NCI-H748 (cell line): ENCODE measurements at regions not wholly inside any gene's neighbourhood (a gene's known extent, or its start where the extent isn't known, plus 50 kb on each side); places are given as distances from the start of the nearest gene placed in this dataset.
"Not testable (repeated sequence)": the region's sequence is repeated elsewhere in the genome, so short reads cannot be mapped to it uniquely, and the experiment has no call there.

ENCODE experiments used
- DNase-seq: peaks from one replicate; lab custom pipeline; 2025; ENCODE audit not compliant: unreplicated experiment; lab: John Stamatoyannopoulos, UW

- DNase-seq, result no peak
Observed at GRCh38 chrX:80929251-80929650, 119.6 kb upstream of the BRWD3 start.

- no peak for DNase-seq
Observed at GRCh38 chrX:80917919-80918318, 108.2 kb upstream of the BRWD3 start.

GRCh38 chrX:80912351-80912750, 102.7 kb upstream of the BRWD3 start:
- not testable (repeated sequence) for DNase-seq

- DNase-seq, result no peak
Observed at GRCh38 chrX:80879916-80880315, 70.2 kb upstream of the BRWD3 start.

- DNase-seq, result peak; percentile 72
Observed at GRCh38 chrX:80879143-80879542, 69.5 kb upstream of the BRWD3 start.

- DNase-seq, result peak; percentile 39
Observed at GRCh38 chrX:80876877-80877276, 67.2 kb upstream of the BRWD3 start.
